A673 (cell line): ENCODE measurements at regions not wholly inside any gene's neighbourhood (a gene's known extent, or its start where the extent isn't known, plus 50 kb on each side); places are given as distances from the start of the nearest gene placed in this dataset.

Experiments
- BruUV-seq: library from RNA; stranded (reverse); fragments of 400-500 nt; replicated peaks from 2 replicates; lab custom pipeline; 2021; lab: Mats Ljungman, UMichigan
- CTCF ChIA-PET: fragments of 300-600 bp; sonication (Branson Sonifier 250); formaldehyde crosslinking; loops from one replicate; lab custom pipeline; 2022; ENCODE audit warnings: antibody characterized with exemption; lab: Charles Lee
- POLR2A ChIA-PET: fragments of 300-600 bp; sonication (Branson Sonifier 250); formaldehyde crosslinking; loops from one replicate; lab custom pipeline; 2022; ENCODE audit warnings: antibody characterized with exemption; ENCODE audit not compliant: low non-redundant PET; lab: Charles Lee
- DNase-seq: peaks from one replicate; pipeline ENCODE4 v3.0.0-alpha.2; 2015; ENCODE audit warnings: low spot score
- H3K27ac ChIP-seq: fragments of 200-600 bp; sonication (generic); 2 replicates; pipeline ENCODE4 v1.5.1; 2016; ENCODE audit warnings: mixed run types, low read depth, mild to moderate bottlenecking, mixed read lengths, antibody characterized with exemption, low read length; ENCODE audit not compliant: poor library complexity, severe bottlenecking
- H3K27me3 ChIP-seq: fragments of 200-600 bp; sonication (generic); replicated peaks from 2 replicates; pipeline ENCODE4 v1.6.1; 2017; ENCODE audit warnings: mixed run types, low read depth, mild to moderate bottlenecking, mixed read lengths, antibody characterized with exemption, low read length; ENCODE audit not compliant: insufficient read depth, poor library complexity
- H3K36me3 ChIP-seq: fragments of 200-600 bp; sonication (generic); 2 replicates; pipeline ENCODE4 v1.6.1; 2016; ENCODE audit warnings: mixed run types, mild to moderate bottlenecking, mixed read lengths, antibody characterized with exemption, low read length; ENCODE audit not compliant: insufficient read depth, poor library complexity, severe bottlenecking
- H3K4me1 ChIP-seq: fragments of 200-600 bp; sonication (generic); 2 replicates; pipeline ENCODE4 v1.6.1; 2017; ENCODE audit warnings: mixed run types, mild to moderate bottlenecking, mixed read lengths, antibody characterized with exemption, low read length; ENCODE audit not compliant: insufficient read depth, poor library complexity, severe bottlenecking
- H3K4me3 ChIP-seq: fragments of 200-600 bp; sonication (generic); 2 replicates; pipeline ENCODE4 v1.5.1; 2016; ENCODE audit warnings: low read depth, mixed run types, mild to moderate bottlenecking, mixed read lengths, low read length; ENCODE audit not compliant: poor library complexity, severe bottlenecking
- H3K9me3 ChIP-seq: fragments of 200-600 bp; sonication (generic); 2 replicates; pipeline ENCODE4 v1.6.1; 2016; ENCODE audit warnings: mixed run types, low read depth, mild to moderate bottlenecking, mixed read lengths, antibody characterized with exemption, low read length; ENCODE audit not compliant: poor library complexity, severe bottlenecking
- CTCF ChIP-seq: fragments of 300-800, 200-600 bp; sonication (generic); conservative IDR thresholded peaks from 2 replicates; pipeline ENCODE4 v1.5.1; 2017; ENCODE audit warnings: low read depth, mild to moderate bottlenecking, antibody characterized with exemption, low read length, moderate library complexity, mixed read lengths
- EZH2 ChIP-seq: fragments of 200-600 bp; sonication (generic); IDR thresholded peaks from 2 replicates; pipeline ENCODE4 v1.6.1; 2017; ENCODE audit warnings: borderline replicate concordance, low read depth, mild to moderate bottlenecking, mixed read lengths, antibody characterized with exemption, low read length; ENCODE audit not compliant: poor library complexity, severe bottlenecking
- intact Hi-C: fragments of 100-400 bp; cut with micrococcal nuclease; formaldehyde crosslinking; loops from one replicate; pipeline ENCODE4 v1.10.0; 2022; ENCODE audit not compliant: unreplicated experiment

GRCh38 chr12:90398285-90398836, 556.6 kb downstream of the CCER1 start:
- ChIA-PET CTCF (no interaction called here), POLR2A (no interaction called here)
- Histone ChIP-seq H3K36me3 (no peaks in the 10 kb centered on the region), H3K4me1 (no peaks in the 10 kb centered on the region), H3K27me3 (no peaks in the 10 kb centered on the region), H3K27ac (no peak overlapping the region), H3K9me3 (peaks cover 13% of the 10 kb centered on the region), H3K4me3 (no peak overlapping the region)
- intact Hi-C loops: no loop called here
- no TSS peak for BruUV-seq
- no peak for TF ChIP-seq EZH2
- no peak for TF ChIP-seq CTCF
- DNase-seq: no peak

GRCh38 chr12:90396556-90396955, 558.4 kb downstream of the CCER1 start:
- intact Hi-C loops: no loop called here
- POLR2A ChIA-PET: no interaction called here
- Histone ChIP-seq H3K27me3 (no peaks in the 10 kb centered on the region), H3K27ac (no peak overlapping the region), H3K9me3 (peaks cover 13% of the 10 kb centered on the region), H3K4me3 (no peak overlapping the region), H3K36me3 (no peaks in the 10 kb centered on the region), H3K4me1 (no peaks in the 10 kb centered on the region)
- TF ChIP-seq EZH2 (no peak), CTCF (no peak)
- no peak for DNase-seq
- no TSS peak for BruUV-seq
- CTCF ChIA-PET: no interaction called here

GRCh38 chr12:90393652-90394051, 561.3 kb downstream of the CCER1 start:
- H3K27me3 ChIP-seq: no peaks in the 10 kb centered on the region
- no peak for DNase-seq
- no peaks in the 10 kb centered on the region for H3K36me3 ChIP-seq
- ChIA-PET POLR2A (no interaction called here), CTCF (no interaction called here)
- peaks cover 17% of the 10 kb centered on the region for H3K9me3 ChIP-seq
- no TSS peak for BruUV-seq
- intact Hi-C loops: no loop called here
- no peak overlapping the region for H3K4me3 ChIP-seq
- H3K4me1 ChIP-seq: no peaks in the 10 kb centered on the region
- TF ChIP-seq EZH2 (no peak), CTCF (no peak)
- H3K27ac ChIP-seq: no peak overlapping the region
